ENCODE measurements at regions not wholly inside any gene's neighbourhood (a gene's known extent, or its start where the extent isn't known, plus 50 kb on each side); places are given as distances from the start of the nearest gene placed in this dataset.
A peak's percentile ranks its signal among the peaks of the same experiment; 100 is the strongest.

DNA sequence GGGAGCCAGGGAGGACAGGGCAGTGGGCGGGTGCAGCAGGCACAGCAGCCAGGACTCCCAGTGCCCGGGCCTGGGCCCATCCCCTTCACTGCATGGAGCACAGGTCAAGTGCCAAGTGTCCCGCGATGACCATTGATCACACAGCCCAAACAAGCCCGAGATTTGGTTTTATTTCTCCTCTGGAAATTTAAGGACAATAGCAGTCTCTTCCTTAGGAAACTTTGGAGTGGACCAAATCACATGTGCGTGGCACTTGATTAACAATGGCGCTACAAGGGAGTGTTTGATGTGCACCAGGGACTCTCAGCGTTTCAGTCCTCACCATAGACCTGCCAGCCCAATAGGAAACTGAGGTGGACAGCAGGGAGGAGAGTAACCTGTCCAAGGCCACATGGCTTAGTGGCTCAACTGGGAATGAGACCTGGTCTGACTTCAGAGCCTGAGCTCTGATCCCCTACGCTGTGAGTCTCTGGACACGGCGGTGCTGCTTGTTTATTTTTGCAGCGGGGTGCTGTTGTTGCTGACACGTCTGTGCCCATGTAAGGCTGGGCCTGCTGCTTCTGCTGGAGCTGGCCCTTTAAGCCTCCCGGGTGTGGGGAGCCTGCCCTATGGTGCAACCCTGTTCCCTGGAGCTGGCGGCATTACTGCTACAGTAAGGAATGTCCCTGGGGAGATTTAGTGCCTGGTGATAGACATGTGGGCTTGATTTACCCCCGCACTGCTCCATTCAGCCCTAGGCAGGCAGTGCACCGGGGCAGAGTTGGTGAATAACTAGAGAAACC is 194.2 kb downstream of the INHBB start (continued):
- no peak for TF ChIP-seq ZNF550 (CRISPR knock-in tag; IDR thresholded peaks at IDR 0.05; ENCODE audit: borderline replicate concordance)
- TF ChIP-seq, protein P1, sequence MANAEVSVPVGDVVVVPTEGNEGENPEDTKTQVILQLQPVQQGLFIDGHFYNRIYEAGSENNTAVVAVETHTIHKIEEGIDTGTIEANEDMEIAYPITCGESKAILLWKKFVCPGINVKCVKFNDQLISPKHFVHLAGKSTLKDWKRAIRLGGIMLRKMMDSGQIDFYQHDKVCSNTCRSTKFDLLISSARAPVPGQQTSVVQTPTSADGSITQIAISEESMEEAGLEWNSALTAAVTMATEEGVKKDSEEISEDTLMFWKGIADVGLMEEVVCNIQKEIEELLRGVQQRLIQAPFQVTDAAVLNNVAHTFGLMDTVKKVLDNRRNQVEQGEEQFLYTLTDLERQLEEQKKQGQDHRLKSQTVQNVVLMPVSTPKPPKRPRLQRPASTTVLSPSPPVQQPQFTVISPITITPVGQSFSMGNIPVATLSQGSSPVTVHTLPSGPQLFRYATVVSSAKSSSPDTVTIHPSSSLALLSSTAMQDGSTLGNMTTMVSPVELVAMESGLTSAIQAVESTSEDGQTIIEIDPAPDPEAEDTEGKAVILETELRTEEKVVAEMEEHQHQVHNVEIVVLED (CRISPR knock-in tag; IDR thresholded peaks at IDR 0.05; ENCODE audit: borderline replicate concordance) = peak; percentile 45; the same call in 1 of the 2 replicates
- peak; percentile 91 for TF ChIP-seq SRF (IDR thresholded peaks at IDR 0.05; ENCODE audit: low read depth, low read length)
- TF ChIP-seq ZFP90 (CRISPR knock-in tag; IDR thresholded peaks at IDR 0.05; ENCODE audit: borderline replicate concordance) = peak; percentile 87; the same call in 1 of the 2 replicates
- TF ChIP-seq MLXIP (CRISPR knock-in tag; IDR thresholded peaks at IDR 0.05; ENCODE audit: borderline replicate concordance) = no peak
- peak; percentile 72 for TF ChIP-seq ATF3 (CRISPR knock-in tag; IDR thresholded peaks at IDR 0.05)
- TF ChIP-seq, protein P2, sequence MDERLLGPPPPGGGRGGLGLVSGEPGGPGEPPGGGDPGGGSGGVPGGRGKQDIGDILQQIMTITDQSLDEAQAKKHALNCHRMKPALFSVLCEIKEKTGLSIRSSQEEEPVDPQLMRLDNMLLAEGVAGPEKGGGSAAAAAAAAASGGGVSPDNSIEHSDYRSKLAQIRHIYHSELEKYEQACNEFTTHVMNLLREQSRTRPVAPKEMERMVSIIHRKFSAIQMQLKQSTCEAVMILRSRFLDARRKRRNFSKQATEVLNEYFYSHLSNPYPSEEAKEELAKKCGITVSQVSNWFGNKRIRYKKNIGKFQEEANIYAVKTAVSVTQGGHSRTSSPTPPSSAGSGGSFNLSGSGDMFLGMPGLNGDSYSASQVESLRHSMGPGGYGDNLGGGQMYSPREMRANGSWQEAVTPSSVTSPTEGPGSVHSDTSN (CRISPR knock-in tag; IDR thresholded peaks at IDR 0.05) = no peak
- TF ChIP-seq ZBED4 (CRISPR knock-in tag; IDR thresholded peaks at IDR 0.05; ENCODE audit: borderline replicate concordance) = peak; percentile 27; the same call in 1 of the 2 replicates
- TF ChIP-seq CEBPG (CRISPR knock-in tag; IDR thresholded peaks at IDR 0.05) = peak; percentile 93
- no peak for TF ChIP-seq AGO2 (optimal IDR thresholded peaks at IDR 0.05; ENCODE audit: low read depth, low read length)
- no peak; the same call in none of the 2 replicates for TF ChIP-seq ZNF121 (CRISPR knock-in tag; IDR thresholded peaks at IDR 0.05)
- TF ChIP-seq, protein P3, sequence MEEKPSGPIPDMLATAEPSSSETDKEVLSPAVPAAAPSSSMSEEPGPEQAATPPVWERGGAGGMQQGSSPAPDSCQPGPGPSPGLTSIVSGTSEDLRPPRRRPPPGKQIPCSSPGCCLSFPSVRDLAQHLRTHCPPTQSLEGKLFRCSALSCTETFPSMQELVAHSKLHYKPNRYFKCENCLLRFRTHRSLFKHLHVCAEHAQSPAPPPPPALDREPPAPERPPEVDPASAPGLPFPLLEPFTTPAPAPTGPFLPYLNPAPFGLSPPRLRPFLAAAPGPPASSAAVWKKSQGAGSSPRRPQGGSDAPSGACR (CRISPR knock-in tag; IDR thresholded peaks at IDR 0.05) = no peak; the same call in 1 of the 2 replicates
- TF ChIP-seq ZNF253 (CRISPR knock-in tag; IDR thresholded peaks at IDR 0.05; ENCODE audit: borderline replicate concordance) = no peak
